ENCODE measurements at regions not wholly inside any gene's neighbourhood (a gene's known extent, or its start where the extent isn't known, plus 50 kb on each side); places are given as distances from the start of the nearest gene placed in this dataset.
"Not testable (repeated sequence)": the region's sequence is repeated elsewhere in the genome, so short reads cannot be mapped to it uniquely, and the experiment has no call there.

DNA sequence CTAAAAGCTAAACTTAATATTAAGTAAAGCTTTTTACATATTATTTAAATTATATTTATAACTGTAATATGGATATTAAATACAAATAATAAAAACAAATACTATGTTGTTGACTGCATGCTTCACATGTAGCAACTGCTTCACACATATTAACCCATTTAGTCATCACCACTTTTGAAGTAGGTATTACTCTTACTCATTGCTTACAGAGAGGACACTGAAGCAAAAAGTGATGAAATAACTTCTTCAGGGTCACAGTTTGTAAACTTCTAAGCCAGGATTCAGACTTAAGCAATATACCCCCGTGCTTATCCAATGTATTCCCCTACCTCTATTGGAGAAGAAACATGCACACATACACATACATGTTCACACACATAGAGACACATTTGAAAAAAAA is 166.6 kb downstream of the DKK2 start:
- no peak for DNase-seq (ENCODE audit: low spot score)

DNA sequence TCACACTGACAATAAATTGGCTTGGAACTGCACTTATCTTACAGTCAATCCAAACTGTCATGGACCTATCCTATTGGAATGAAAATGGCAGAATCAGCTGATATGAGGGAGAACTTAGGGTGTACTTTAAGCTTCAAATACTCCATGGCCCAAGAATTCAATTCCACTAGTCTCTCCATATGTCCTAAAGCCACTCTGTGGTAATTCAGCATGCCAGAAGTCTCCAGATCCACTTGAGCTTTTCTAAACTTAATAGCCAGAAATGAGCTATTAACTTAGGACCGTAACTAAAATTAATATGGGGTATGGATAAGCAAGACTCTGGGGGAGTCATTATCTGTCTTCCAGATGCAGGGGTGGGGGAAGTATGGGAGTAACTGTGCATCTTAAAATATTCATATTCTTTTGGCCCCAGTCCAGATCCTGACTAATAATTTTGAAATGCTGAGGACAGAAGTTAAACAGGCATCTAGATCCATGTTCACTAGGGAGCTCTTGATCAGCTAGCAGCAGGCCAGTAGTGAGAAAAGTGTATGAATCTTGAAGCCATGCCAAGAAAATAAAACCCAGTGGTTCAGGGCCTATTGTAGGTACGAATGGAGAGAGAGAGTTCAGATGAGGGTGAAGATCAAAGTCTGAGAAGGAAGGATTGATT is 167.6 kb downstream of the DKK2 start:
- no peak for DNase-seq (ENCODE audit: low spot score)

DNA sequence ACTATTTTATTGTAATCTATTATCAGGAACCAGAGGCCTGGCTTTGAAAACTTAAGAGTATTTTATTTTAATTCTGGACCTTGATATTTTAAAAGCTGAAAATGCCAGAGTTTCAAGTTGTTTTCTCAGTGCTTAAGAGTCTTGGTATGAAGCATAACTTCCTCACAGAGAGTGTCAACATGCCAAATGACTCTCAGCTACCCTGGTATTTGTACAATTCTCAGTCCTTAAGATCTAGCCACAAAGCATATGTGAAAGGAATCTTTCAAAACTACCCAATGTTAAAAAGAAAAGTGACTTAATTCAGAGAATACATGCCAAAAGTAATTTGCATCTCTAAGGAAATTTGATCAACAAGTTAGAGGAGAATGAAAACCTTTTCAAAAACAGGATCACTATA is 171.9 kb downstream of the DKK2 start:
- DNase-seq (ENCODE audit: low spot score): no peak

GRCh38 chr4:106854569-106855351 is 181.4 kb downstream of the DKK2 start:
- DNase-seq (ENCODE audit: low spot score): no peak

- no peak for DNase-seq (ENCODE audit: low spot score)
Observed at GRCh38 chr4:106852426-106852825, 183.7 kb downstream of the DKK2 start.

DNA sequence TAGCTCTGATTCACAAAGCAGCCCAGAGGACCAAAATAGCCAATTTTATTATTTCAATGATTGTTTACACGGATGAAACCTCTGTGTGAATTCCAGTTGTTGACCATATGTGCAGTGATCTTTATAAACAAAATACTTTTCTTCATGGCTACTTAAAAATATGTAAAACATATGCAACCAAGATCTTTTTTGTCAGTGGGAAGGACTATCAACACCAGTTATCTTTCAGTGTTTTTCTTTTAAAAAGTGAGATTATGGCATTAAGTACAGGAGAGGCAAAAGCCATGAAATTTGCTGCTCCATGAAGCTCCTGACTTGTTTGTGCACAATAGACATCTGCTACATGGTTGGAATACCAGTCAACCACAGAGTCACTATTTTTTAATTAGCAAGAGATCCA is 184.4 kb downstream of the DKK2 start:
- no peak for DNase-seq (ENCODE audit: low spot score)

DNA sequence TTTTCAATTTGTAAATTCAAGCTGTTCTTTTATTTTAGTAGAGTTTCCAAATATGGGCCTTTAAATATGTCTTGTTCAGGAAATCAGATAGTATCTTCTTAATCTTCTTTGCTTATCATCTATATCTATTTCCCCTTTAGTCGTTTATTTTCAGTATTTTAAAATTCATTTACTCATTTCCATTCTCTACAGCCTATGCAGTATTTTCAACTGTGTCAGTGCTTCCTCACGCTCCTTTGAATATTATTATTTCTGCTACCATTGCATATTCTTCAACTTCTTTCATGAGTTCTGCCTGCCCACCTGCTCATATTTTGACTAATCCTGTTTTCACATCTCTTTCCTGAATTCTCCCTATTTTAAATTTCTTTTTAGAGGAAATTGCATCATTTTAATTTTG is 185.4 kb downstream of the DKK2 start:
- no peak for DNase-seq (ENCODE audit: low spot score)

DNA sequence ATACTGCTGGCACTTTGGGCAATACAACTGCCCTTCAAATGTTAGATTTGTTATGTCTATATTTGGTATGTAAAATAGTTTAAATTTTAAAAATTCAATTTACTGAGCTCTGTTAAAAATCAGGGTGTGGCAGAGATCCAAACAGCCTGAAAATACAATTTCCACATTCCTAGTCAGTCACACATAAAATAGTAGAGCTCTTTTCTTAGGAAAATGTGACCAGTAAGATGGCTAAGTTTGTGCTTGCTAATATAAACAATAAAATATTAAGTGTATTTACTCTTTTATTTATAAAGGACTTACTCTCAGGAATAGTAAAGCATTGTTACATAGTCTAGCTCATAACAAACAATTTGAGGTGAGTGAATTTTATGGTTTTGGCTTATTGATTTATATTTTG is 200.2 kb downstream of the DKK2 start:
- no peak for DNase-seq (ENCODE audit: low spot score)

DNA sequence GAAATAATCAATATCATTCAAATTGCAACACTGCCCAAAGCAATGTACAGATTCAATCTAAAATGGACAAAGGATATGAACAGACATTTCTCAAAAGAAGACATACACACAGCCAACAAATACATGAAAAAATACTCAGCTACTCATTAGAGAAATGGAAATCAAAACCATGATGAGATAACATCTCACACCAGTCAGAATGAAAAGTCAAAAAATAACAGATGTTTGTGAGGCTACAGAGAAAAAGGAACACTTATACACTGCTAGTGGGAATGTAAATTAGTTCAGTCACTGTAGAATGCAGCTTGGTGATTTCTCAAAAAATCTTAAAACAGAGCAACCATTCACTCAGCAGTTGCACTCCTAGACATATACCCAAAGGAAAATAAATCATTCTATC is 205.2 kb downstream of the DKK2 start:
- DNase-seq (ENCODE audit: low spot score): no peak

- DNase-seq (ENCODE audit: low spot score): no peak
Observed at GRCh38 chr4:106818764-106819163, 217.3 kb downstream of the DKK2 start.

DNA sequence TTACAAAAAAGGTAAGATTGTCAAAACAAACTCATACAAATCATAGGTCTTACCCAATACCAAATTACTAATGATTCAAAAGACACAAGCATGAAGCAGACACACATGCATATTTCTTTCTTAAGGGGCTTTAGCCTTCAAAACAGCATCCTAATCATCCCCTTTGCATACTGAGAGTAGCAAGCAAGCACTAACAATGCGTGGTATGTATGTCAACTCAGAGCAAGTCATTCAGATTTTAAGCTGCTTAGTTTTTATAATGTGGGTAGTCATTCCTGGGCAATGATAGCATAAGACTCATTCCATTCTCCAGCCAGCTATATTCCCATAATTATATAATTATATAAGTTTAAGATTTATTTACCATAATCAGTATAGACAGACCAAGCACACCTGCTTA is 219.6 kb downstream of the DKK2 start:
- DNase-seq (ENCODE audit: low spot score): no peak

DNA sequence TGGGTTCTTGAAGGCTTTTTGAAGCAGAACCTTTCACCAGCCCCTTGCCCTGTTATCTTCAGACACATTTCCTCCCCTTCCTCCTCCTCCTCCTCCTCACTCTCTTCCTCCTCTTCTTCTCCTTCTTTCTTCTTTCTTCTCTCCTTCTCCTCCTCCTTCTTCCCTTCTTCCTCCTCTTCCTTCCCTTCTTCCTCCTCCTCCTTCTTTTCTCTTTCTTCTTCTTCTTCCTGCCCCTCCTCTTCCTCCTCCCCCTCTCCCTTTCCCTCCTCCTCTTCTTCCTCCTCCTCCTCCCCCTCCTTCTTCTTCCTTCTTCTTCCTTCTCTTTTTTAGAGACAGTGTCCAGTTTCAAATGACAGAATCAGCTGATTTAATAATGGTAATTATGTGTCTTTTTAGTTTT is 226.0 kb downstream of the DKK2 start:
- DNase-seq (ENCODE audit: low spot score): no peak

- peak; percentile 41 for DNase-seq (ENCODE audit: low spot score)
Observed at GRCh38 chr4:106809076-106809475, 227.0 kb downstream of the DKK2 start.

- no peak for DNase-seq (ENCODE audit: low spot score)
Observed at GRCh38 chr4:106806158-106806797, 229.8 kb downstream of the DKK2 start.

GRCh38 chr4:106803083-106803482 is 233.0 kb downstream of the DKK2 start:
- DNase-seq (ENCODE audit: low spot score): no peak

DNA sequence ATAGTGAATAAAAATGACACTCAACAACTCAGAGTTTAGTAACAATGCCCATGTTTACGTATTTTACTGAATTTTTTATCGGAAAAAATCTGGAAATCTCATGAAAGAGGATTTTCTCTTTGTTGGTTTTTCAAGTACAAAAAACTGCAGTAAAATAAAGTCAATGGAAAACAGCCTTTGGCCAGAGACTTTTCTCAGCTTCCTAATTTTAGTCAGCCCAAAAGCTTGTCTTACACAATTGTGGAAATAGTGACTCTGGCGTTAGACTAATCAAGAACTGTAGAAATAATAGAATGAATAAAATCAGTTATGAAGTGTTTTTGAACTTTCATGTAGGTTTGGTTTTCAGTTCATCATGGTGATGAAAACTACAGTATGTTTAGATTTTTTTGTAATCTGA is 234.7 kb downstream of the DKK2 start:
- no peak for DNase-seq (ENCODE audit: low spot score)

DNA sequence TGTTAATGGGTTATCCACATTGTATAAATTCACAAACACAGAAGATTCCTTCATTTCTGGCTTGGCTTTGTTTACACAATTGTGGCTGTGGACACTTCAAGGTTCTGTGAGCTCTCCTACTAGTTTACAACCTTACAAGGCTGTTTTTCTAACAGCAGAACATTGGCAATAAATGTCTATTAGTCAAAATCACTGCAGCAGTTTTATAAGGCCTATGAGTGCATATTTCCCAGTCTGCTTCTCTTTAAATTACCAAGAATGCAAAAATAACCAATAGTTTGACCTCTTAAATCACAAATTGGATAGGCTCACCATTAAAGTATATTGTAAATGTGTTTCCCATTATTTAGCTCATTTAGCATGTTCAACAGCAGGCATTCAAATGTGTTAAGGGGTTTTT is 239.2 kb downstream of the DKK2 start:
- DNase-seq (ENCODE audit: low spot score): no peak

DNA sequence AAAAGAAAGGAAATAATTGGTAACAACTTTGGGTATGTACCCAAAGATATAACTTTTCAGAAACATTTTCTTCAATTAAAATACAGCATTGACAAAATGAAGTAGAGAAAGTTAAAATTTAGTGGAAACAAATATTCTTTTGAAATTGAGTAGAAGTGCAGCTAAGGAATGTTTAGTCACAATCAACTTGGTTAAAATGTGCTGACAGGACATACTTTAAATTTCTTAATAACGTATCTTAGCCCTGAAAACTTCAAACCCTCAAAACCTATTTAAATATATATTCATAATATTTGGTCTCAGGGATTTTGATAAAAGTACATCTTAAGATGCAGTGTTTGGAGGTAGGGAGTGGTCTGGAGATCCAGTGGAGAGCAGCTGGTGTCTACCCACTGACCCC is 240.8 kb downstream of the DKK2 start:
- no peak for DNase-seq (ENCODE audit: low spot score)

DNA sequence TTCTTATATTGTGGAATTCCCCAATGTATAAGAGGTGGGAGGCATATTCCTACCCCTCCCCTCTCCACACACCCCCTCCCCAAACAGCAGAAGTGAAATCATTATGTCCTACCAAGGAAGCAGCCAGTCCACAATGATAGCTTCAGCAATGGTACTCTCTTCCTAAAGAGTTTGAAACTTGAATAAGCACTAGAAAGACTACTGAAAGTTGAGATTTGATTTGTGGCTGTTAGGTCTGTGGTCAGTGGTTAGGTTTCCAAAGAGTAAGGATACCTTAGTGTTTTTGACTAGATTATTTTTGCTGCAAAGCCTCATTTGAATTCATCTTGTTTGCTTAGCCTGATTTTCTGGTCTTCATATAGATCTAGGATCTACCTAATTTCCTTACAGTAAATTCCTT is 242.2 kb downstream of the DKK2 start:
- no peak for DNase-seq (ENCODE audit: low spot score)

GRCh38 chr4:106775636-106776035 is 260.5 kb downstream of the DKK2 start:
- no peak for DNase-seq (ENCODE audit: low spot score)

DNA sequence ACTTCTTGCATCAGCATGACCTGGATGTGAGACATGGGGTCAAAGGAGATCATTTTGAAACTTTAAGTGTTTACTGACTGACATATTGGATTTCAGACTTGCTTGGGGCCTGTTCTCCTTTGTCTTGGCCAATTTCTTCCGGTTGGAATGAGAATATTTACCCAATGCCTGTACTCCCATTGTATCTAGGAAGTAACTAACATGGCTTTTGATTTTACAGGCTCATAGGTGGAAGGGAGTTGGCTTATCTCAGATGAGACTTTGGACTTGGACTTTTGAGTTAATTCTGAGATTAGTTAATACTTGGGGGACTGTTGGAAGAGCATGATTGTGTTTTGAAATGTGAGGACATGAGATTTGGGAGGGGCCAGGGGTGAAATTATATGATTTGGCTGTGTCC is 262.1 kb downstream of the DKK2 start:
- DNase-seq (ENCODE audit: low spot score): not testable (repeated sequence)

DNA sequence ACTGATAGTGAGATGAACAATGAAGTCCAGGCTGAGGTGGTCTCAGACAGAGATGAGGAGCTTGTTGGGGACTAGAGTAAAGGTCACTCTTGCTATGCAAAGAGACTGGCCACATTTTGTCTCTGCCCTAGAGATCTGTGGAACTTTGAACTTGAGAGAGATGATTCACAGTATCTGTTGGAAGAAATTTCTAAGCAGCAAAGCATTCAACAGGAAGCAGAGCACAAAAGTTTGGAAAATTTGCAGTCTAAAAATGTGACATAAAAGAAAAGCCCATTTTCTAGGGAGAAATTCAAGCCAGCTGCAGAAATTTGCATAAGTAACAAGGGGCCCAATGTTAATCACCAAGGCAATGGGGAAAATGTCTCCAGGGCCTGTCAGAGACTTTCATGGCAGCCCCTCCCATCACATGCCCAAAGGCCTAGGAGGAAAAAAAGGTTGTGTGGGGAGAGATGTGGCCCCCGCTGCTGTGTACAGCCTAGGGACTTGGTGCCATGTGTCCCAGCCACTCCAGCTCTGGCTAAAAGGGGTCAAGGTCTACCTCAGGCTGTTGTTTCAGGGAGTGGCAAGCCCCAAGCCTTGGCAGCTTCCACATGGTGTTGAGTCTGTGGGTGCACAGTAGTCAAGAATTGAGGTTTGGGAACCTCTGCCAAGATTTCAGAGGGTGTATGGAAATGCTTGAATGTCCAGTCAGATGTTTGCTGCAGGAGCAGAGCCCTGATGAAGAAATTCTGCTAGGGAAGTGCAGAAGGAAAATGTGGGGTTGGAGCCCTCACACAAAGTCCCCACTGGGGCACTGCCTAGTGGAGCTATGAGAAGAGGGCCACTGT is 262.8 kb downstream of the DKK2 start:
- no peak for DNase-seq (ENCODE audit: low spot score)

DNA sequence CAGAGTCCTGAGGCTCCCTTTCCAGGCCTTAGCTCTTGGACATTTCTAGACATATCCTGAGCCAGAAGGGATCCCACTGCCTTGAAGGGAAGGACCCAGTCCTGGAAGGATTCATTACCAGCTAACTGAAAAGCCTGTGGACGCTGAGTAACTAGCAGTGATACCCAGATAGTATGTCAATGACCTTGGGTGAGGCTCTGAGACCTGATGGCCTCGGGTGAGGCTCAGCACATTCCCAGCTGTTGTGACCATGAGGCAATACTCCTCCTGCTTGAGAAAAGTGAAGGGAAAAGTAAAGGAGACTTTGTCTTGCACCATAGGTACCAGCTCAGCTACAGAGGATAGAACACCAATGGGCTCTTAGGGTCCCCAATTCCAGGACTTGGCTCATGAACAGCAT is 268.1 kb downstream of the DKK2 start:
- no peak for DNase-seq (ENCODE audit: low spot score)

All from kidney tubule cell (primary cell).